GM12891 (cell line): ENCODE measurements at regions not wholly inside any gene's neighbourhood (a gene's known extent, or its start where the extent isn't known, plus 50 kb on each side); places are given as distances from the start of the nearest gene placed in this dataset.

Source experiments
- POLR2AphosphoS5 ChIP-seq: IDR thresholded peaks from 2 replicates; pipeline ENCODE4 v1.6.1; 2011; ENCODE audit warnings: low read depth, low read length, control low read depth
- SPI1 ChIP-seq: IDR thresholded peaks from 2 replicates; pipeline ENCODE4 v1.6.1; 2011; ENCODE audit warnings: low read depth, low read length, control low read depth

GRCh38 chr1:189908113-189908512, 569.6 kb downstream of the BRINP3 start:
- TF ChIP-seq POLR2AphosphoS5 (no peak), SPI1 (no peak)
